SK-N-SH treated with all-trans-retinoic acid at 6 μM for 48 hours (cell line): ENCODE measurements at regions not wholly inside any gene's neighbourhood (a gene's known extent, or its start where the extent isn't known, plus 50 kb on each side); places are given as distances from the start of the nearest gene placed in this dataset.

Experiments used
- ATAC-seq: fragments of 200-7000 bp; cut with Tn5 transposase; 3 replicates; pipeline ENCODE4 v1.9.1; 2020; ENCODE audit warnings: mild to moderate bottlenecking, moderate library complexity
- BACH2 ChIP-seq: fragments of 250-450 bp; sonication (Bioruptor Pico); IDR thresholded peaks from 2 replicates; pipeline ENCODE4 v1.9.0; 2021; ENCODE audit warnings: mild to moderate bottlenecking, borderline replicate concordance
- CREB5 ChIP-seq: fragments of 250-450 bp; sonication (Bioruptor Pico); IDR thresholded peaks from 2 replicates; pipeline ENCODE4 v1.5.1; 2020; ENCODE audit warnings: low read depth, mild to moderate bottlenecking, moderate library complexity
- CSDC2 ChIP-seq: fragments of 250-450 bp; sonication (Bioruptor Pico); IDR thresholded peaks from 2 replicates; pipeline ENCODE4 v1.5.0; 2020; ENCODE audit warnings: mild to moderate bottlenecking, moderate library complexity
- CSRNP3 ChIP-seq: fragments of 250-450 bp; sonication (Bioruptor Pico); IDR thresholded peaks from 2 replicates; pipeline ENCODE4 v1.5.1; 2021; ENCODE audit warnings: mild to moderate bottlenecking, moderate library complexity
- ESRRG ChIP-seq: fragments of 250-450 bp; sonication (Bioruptor Pico); IDR thresholded peaks from 2 replicates; pipeline ENCODE4 v1.6.1; 2021; ENCODE audit warnings: mild to moderate bottlenecking
- GLIS3 ChIP-seq: fragments of 250-450 bp; sonication (Bioruptor Pico); IDR thresholded peaks from 2 replicates; pipeline ENCODE4 v1.5.0; 2020; ENCODE audit warnings: mild to moderate bottlenecking, moderate library complexity
- ISL1 ChIP-seq: fragments of 250-450 bp; sonication (Bioruptor Pico); IDR thresholded peaks from 2 replicates; pipeline ENCODE4 v2.1.2; 2022; ENCODE audit warnings: mild to moderate bottlenecking, moderate library complexity
- OSR1 ChIP-seq: fragments of 250-450 bp; sonication (Bioruptor Pico); IDR thresholded peaks from 2 replicates; pipeline ENCODE4 v1.8.0; 2022; ENCODE audit warnings: moderate library complexity, mild to moderate bottlenecking, inconsistent platforms
- RARB ChIP-seq: fragments of 250-450 bp; sonication (Bioruptor Pico); IDR thresholded peaks from 2 replicates; pipeline ENCODE4 v1.8.0; 2021; ENCODE audit warnings: mild to moderate bottlenecking, moderate library complexity
- TOX ChIP-seq: fragments of 250-450 bp; sonication (Bioruptor Pico); IDR thresholded peaks from 2 replicates; pipeline ENCODE4 v1.8.0; 2021; ENCODE audit warnings: mild to moderate bottlenecking, moderate library complexity, borderline replicate concordance
- ZC3H10 ChIP-seq: fragments of 250-450 bp; sonication (Bioruptor Pico); IDR thresholded peaks from 2 replicates; pipeline ENCODE4 v1.5.1; 2021; ENCODE audit warnings: mild to moderate bottlenecking, moderate library complexity
- ZFP3 ChIP-seq: fragments of 250-450 bp; sonication (Bioruptor Pico); IDR thresholded peaks from 2 replicates; pipeline ENCODE4 v1.5.0; 2020; ENCODE audit warnings: mild to moderate bottlenecking, moderate library complexity
- ZFP30 ChIP-seq: fragments of 450-650 bp; formaldehyde crosslinking; IDR thresholded peaks from 2 replicates; pipeline ENCODE4 v1.5.0; 2022; ENCODE audit warnings: mild to moderate bottlenecking, moderate library complexity
- ZNF565 ChIP-seq: fragments of 450-650 bp; formaldehyde crosslinking; conservative IDR thresholded peaks from 2 replicates; pipeline ENCODE4 v1.5.0; 2020; ENCODE audit warnings: low read depth, mild to moderate bottlenecking, moderate library complexity
- ZNF70 ChIP-seq: fragments of 450-650 bp; formaldehyde crosslinking; IDR thresholded peaks from 2 replicates; pipeline ENCODE4 v1.5.0; 2020; ENCODE audit warnings: mild to moderate bottlenecking, moderate library complexity
- ZNF8 ChIP-seq: fragments of 450-650 bp; formaldehyde crosslinking; IDR thresholded peaks from 2 replicates; pipeline ENCODE4 v1.5.0; 2020; ENCODE audit warnings: mild to moderate bottlenecking, moderate library complexity
- TF ChIP-seq, protein P1 (sequence below): fragments of 250-450 bp; sonication (Bioruptor Pico); IDR thresholded peaks from 2 replicates; pipeline ENCODE4 v1.5.0; 2020; ENCODE audit warnings: mild to moderate bottlenecking, moderate library complexity
- TF ChIP-seq, protein P2 (sequence below): fragments of 250-450 bp; sonication (Bioruptor Pico); IDR thresholded peaks from 2 replicates; pipeline ENCODE4 v1.8.0; 2020; ENCODE audit warnings: mild to moderate bottlenecking, moderate library complexity, borderline replicate concordance
- TF ChIP-seq, protein P3 (sequence below): fragments of 250-450 bp; sonication (Bioruptor Pico); IDR thresholded peaks from 2 replicates; pipeline ENCODE4 v1.8.0; 2021; ENCODE audit warnings: low read depth, mild to moderate bottlenecking, moderate library complexity, borderline replicate concordance

DNA sequence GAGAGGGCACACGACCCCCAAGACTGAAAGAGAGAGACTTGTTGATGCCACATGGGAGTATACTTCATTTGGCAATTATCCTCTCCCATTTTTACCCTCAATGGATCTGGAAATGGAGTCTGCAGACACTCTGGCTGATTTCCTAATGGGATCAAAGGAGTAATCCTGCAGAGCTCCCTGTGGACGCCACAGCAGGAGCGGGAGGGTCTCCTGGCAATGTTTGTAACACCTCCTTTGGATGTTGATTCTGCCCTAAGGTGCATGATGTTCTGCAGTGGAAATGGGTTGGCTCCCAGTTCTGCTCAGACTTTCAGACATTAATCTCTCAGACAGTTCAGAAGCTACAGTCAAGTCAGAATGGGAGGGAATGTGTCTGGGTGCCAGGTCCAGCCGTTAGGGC, 166.0 kb upstream of the WDR11 start (continued):
- TF ChIP-seq CSRNP3 (CRISPR knock-in tag) = no peak
- no peak for TF ChIP-seq CREB5
- no peak for TF ChIP-seq GLIS3 (CRISPR knock-in tag)
- TF ChIP-seq ESRRG = no peak

GRCh38 chr10:120688928-120689327, 162.2 kb upstream of the WDR11 start:
- no peak for ATAC-seq
- TF ChIP-seq BACH2 (CRISPR knock-in tag) (no peak), ESRRG (no peak), ZNF8 (CRISPR knock-in tag) (no peak), CSRNP3 (CRISPR knock-in tag) (no peak), ISL1 (CRISPR knock-in tag) (no peak), CREB5 (no peak), ZNF70 (CRISPR knock-in tag) (no peak), ZC3H10 (no peak), RARB (CRISPR knock-in tag) (no peak), CSDC2 (no peak)
- TF ChIP-seq, protein P1, sequence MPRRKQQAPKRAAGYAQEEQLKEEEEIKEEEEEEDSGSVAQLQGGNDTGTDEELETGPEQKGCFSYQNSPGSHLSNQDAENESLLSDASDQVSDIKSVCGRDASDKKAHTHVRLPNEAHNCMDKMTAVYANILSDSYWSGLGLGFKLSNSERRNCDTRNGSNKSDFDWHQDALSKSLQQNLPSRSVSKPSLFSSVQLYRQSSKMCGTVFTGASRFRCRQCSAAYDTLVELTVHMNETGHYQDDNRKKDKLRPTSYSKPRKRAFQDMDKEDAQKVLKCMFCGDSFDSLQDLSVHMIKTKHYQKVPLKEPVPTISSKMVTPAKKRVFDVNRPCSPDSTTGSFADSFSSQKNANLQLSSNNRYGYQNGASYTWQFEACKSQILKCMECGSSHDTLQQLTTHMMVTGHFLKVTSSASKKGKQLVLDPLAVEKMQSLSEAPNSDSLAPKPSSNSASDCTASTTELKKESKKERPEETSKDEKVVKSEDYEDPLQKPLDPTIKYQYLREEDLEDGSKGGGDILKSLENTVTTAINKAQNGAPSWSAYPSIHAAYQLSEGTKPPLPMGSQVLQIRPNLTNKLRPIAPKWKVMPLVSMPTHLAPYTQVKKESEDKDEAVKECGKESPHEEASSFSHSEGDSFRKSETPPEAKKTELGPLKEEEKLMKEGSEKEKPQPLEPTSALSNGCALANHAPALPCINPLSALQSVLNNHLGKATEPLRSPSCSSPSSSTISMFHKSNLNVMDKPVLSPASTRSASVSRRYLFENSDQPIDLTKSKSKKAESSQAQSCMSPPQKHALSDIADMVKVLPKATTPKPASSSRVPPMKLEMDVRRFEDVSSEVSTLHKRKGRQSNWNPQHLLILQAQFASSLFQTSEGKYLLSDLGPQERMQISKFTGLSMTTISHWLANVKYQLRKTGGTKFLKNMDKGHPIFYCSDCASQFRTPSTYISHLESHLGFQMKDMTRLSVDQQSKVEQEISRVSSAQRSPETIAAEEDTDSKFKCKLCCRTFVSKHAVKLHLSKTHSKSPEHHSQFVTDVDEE (CRISPR knock-in tag) = no peak

DNA sequence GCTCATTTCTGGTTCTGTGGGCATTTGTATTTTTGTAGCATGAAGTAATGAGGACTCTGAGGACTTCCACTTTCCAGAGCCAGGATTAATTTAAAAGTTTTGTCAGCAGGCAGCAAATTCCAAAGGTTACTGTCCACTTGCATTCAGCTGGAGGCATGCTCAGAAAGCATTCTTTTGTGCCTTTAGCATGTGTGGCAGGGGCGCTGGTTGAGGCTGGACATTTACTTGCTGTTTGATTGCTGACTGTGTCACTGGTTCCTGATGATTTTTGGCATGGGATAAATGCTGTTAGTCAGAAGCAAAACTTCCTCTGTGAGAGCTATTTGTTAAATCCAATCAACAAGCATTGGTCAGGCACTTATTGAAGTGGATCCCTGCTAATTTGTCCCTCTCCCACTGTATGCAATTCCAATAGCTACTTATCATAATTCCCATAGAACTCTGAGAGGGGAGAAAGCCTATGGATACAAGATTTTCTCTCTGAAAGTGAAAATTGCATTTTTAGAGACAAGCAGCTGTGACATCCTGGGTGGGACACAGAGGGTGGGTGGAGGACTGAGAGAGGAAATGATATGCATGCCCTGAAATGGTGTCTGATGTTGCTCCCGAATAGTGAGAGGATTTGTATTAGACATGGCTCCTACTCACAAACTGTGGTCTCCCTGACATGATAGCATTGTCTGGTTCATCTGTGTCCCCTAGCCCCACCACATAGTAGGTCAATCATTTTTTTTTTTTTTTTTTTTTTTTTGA, 161.2 kb upstream of the WDR11 start:
- TF ChIP-seq OSR1 (CRISPR knock-in tag) = no peak
- TF ChIP-seq ZC3H10 = no peak
- no peak for TF ChIP-seq TOX
- TF ChIP-seq, protein P2, sequence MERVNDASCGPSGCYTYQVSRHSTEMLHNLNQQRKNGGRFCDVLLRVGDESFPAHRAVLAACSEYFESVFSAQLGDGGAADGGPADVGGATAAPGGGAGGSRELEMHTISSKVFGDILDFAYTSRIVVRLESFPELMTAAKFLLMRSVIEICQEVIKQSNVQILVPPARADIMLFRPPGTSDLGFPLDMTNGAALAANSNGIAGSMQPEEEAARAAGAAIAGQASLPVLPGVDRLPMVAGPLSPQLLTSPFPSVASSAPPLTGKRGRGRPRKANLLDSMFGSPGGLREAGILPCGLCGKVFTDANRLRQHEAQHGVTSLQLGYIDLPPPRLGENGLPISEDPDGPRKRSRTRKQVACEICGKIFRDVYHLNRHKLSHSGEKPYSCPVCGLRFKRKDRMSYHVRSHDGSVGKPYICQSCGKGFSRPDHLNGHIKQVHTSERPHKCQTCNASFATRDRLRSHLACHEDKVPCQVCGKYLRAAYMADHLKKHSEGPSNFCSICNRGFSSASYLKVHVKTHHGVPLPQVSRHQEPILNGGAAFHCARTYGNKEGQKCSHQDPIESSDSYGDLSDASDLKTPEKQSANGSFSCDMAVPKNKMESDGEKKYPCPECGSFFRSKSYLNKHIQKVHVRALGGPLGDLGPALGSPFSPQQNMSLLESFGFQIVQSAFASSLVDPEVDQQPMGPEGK (CRISPR knock-in tag) = no peak
- TF ChIP-seq, all 23 proteins: peak for 0
- no peak for ATAC-seq

DNA sequence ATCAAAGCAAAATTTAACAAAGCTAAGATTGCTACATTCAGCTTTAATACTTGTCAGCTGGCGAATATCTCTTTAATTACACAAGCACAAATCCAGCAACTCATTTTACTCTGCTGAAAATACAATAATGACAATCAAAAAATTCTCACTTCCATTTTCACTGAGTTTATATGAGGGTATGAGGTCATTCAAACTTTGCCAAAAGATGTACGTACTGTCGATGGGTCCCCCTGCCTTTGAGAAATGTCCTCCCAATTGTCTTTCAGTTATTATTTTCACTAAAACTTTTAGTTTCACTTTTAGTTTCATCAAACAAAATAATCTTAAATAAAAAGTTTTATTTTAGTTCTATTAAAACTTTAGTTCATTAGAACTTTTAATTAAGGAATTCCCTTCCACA, 159.5 kb upstream of the WDR11 start:
- no peak for ATAC-seq
- TF ChIP-seq CSRNP3 (CRISPR knock-in tag) (no peak), ISL1 (CRISPR knock-in tag) (no peak), CSDC2 (no peak), ZNF565 (CRISPR knock-in tag) (no peak), ZFP3 (CRISPR knock-in tag) (no peak), GLIS3 (CRISPR knock-in tag) (no peak), ZC3H10 (no peak), TOX (no peak), OSR1 (CRISPR knock-in tag) (no peak), ZFP30 (CRISPR knock-in tag) (no peak), CREB5 (no peak)
- TF ChIP-seq, protein P3, sequence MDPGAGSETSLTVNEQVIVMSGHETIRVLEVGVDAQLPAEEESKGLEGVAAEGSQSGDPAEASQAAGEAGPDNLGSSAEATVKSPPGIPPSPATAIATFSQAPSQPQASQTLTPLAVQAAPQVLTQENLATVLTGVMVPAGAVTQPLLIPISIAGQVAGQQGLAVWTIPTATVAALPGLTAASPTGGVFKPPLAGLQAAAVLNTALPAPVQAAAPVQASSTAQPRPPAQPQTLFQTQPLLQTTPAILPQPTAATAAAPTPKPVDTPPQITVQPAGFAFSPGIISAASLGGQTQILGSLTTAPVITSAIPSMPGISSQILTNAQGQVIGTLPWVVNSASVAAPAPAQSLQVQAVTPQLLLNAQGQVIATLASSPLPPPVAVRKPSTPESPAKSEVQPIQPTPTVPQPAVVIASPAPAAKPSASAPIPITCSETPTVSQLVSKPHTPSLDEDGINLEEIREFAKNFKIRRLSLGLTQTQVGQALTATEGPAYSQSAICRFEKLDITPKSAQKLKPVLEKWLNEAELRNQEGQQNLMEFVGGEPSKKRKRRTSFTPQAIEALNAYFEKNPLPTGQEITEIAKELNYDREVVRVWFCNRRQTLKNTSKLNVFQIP (CRISPR knock-in tag) = no peak
